ENCODE measurements at regions not wholly inside any gene's neighbourhood (a gene's known extent, or its start where the extent isn't known, plus 50 kb on each side); places are given as distances from the start of the nearest gene placed in this dataset.

DNA sequence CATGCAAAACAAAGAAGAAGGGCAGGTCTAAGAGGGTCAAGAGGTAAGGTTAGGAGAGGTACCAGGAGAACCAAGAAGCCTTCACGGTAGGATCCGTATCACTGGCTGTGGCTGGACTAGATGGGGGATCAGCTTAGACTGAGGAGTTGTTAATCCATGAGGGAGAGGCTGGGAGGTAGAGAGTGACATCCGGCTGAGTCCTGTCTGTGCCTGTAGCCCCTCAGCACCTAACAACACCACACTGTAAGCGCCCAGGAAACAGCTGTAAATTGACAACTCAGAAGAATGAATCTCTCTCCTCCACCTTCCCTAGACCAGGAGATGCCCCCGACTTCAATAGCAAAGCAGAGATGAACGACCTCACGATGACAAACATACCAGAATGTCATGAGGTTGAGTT lies 199.4 kb upstream of the RPL38 start:
- no peak for DNase-seq (ENCODE audit: low read depth)

DNA sequence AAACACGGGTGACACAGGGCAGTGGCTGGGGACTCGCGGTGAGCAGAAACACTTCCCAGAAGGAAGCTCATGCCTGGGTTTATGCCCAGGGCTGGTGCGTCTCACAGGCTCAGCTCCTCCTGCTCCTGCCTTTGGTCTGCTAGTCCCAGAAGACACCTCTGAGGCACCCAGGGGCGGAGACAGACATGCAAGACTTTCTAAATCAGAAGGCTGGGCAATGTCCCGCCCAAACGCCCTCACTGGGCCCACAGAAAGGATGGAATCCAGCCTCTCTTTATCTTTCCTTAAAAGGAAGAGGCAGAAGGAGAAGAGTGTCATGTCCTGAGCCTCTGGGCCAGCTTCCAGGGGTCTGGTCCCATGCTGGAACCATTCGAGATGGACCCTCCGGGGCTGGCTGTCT lies 197.7 kb upstream of the RPL38 start:
- TF ChIP-seq, protein P1, sequence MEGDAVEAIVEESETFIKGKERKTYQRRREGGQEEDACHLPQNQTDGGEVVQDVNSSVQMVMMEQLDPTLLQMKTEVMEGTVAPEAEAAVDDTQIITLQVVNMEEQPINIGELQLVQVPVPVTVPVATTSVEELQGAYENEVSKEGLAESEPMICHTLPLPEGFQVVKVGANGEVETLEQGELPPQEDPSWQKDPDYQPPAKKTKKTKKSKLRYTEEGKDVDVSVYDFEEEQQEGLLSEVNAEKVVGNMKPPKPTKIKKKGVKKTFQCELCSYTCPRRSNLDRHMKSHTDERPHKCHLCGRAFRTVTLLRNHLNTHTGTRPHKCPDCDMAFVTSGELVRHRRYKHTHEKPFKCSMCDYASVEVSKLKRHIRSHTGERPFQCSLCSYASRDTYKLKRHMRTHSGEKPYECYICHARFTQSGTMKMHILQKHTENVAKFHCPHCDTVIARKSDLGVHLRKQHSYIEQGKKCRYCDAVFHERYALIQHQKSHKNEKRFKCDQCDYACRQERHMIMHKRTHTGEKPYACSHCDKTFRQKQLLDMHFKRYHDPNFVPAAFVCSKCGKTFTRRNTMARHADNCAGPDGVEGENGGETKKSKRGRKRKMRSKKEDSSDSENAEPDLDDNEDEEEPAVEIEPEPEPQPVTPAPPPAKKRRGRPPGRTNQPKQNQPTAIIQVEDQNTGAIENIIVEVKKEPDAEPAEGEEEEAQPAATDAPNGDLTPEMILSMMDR (IDR thresholded peaks at IDR 0.05; ENCODE audit: insufficient read depth, low read depth, low read length): no peak
- H3K27me3 ChIP-seq (ENCODE audit: control insufficient read depth, insufficient read depth, low read length): no peaks in the 10 kb centered on the region
- POLR2A ChIA-PET: no interaction called here
- H3K36me3 ChIP-seq (ENCODE audit: control insufficient read depth, insufficient read depth, low read length): no peaks in the 10 kb centered on the region
- no peak overlapping the region for H3K4me3 ChIP-seq (ENCODE audit: low read depth, low read length)
- no peak for DNase-seq (ENCODE audit: low read depth)
- CTCF ChIA-PET: no interaction called here

More for the DNA sequence above, 199.4 kb upstream of the RPL38 start:
- TF ChIP-seq, protein P1 (IDR thresholded peaks at IDR 0.05; ENCODE audit: insufficient read depth, low read depth, low read length): no peak
- Histone ChIP-seq H3K4me3 (ENCODE audit: low read depth, low read length) (no peak overlapping the region), H3K36me3 (ENCODE audit: control insufficient read depth, insufficient read depth, low read length) (no peaks in the 10 kb centered on the region), H3K27me3 (ENCODE audit: control insufficient read depth, insufficient read depth, low read length) (no peaks in the 10 kb centered on the region)
- POLR2A ChIA-PET: no interaction called here
- CTCF ChIA-PET: no interaction called here

DNA sequence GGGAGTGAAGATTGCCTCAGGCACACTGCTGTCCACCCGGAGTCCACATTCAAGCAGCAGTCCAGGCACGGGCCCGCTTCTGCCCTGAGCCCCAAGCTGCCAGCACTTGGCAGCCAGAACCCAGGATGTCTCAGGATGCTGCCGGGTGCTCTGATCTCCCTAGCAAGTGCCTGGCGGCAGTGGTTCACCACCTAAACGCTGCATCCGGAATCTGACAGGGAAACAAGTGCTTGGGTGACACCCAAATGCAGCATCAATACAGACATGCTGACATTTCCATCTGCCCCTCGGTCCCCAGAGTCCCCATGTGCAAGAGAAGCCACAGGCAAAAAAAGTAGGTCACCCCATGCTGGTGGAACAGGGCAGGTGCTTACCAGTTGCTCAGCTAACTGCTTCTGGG lies 197.1 kb upstream of the RPL38 start:
- Histone ChIP-seq H3K36me3 (ENCODE audit: control insufficient read depth, insufficient read depth, low read length) (no peaks in the 10 kb centered on the region), H3K4me3 (ENCODE audit: low read depth, low read length) (no peak overlapping the region), H3K27me3 (ENCODE audit: control insufficient read depth, insufficient read depth, low read length) (no peaks in the 10 kb centered on the region)
- TF ChIP-seq, protein P1 (IDR thresholded peaks at IDR 0.05; ENCODE audit: insufficient read depth, low read depth, low read length): no peak
- no peak for DNase-seq (ENCODE audit: low read depth)
- ChIA-PET POLR2A (no interaction called here), CTCF (interaction anchor here (1.0 kb wide), 1 partner anchor 11 kb away, joined by 3 read pairs; no protein-coding TSS in a partner anchor)

DNA sequence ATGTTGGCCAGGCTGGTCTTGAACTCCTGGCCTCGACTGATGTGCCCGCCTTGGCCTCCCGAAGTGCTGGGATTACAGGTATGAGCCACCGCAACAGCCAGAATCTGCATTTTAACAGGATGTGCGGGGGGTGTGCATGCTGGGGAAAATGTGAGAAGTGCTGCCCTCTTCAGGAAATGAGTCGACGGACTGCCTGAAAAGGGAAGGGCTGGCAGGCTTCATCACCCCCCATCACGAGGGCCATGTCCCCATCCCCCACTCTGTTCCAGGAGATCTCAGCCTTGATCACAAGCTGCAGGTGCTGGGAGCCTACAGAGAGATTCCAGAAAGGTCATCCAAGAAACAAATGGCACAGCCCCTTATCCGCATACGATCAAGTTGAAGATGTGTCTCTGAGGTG lies 195.3 kb upstream of the RPL38 start:
- ChIA-PET CTCF (no interaction called here), POLR2A (no interaction called here)
- no peak for DNase-seq (ENCODE audit: low read depth)

DNA sequence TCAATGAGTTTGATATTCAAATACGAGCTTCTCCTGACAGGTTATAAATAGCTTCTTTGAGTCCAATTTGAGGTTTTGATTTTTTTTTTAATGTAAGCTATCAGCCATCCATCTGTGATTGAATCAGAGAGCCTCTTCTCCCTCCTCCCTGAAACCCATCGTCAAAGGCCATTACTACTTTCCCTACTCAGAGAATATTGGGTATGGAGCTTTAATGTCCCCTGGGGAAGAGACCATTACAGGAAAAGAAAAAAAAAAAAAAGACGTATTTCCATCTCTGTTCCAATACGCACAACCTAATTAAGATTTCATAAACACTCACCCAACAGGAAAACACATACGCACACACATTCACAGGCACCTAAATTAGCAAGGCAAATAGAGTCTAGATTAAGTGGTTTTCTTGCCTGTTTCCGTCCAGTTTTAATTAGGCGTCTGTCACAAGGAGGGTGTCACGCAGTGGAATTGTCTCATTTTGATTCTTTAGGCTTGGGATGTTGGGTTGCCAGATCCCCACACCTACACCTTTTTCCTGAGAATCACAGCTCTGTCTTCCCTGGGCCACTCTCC lies 194.3 kb upstream of the RPL38 start:
- TF ChIP-seq, protein P1 (IDR thresholded peaks at IDR 0.05; ENCODE audit: insufficient read depth, low read depth, low read length): no peak
- Histone ChIP-seq H3K27me3 (ENCODE audit: control insufficient read depth, insufficient read depth, low read length) (no peaks in the 10 kb centered on the region), H3K4me3 (ENCODE audit: low read depth, low read length) (no peak overlapping the region), H3K36me3 (ENCODE audit: control insufficient read depth, insufficient read depth, low read length) (no peaks in the 10 kb centered on the region)
- ChIA-PET CTCF (no interaction called here), POLR2A (no interaction called here)
- DNase-seq (ENCODE audit: low read depth): no peak

More for the DNA sequence above, 195.3 kb upstream of the RPL38 start:
- TF ChIP-seq, protein P1 (IDR thresholded peaks at IDR 0.05; ENCODE audit: insufficient read depth, low read depth, low read length): no peak
- H3K27me3 ChIP-seq (ENCODE audit: control insufficient read depth, insufficient read depth, low read length): no peaks in the 10 kb centered on the region
- H3K36me3 ChIP-seq (ENCODE audit: control insufficient read depth, insufficient read depth, low read length): no peaks in the 10 kb centered on the region
- no peak overlapping the region for H3K4me3 ChIP-seq (ENCODE audit: low read depth, low read length)
